K562 (cell line): ENCODE measurements at regions not wholly inside any gene's neighbourhood (a gene's known extent, or its start where the extent isn't known, plus 50 kb on each side); places are given as distances from the start of the nearest gene placed in this dataset.

Experiments used
- JUN ChIP-seq, 2 experiments: sonication (generic) in 1 of 2; formaldehyde crosslinking in 1 of 2; IDR thresholded peaks; 2 replicates each; pipeline versions ENCODE4 v1.6.1 to v1.8.0; 2012 to 2022; ENCODE audit warnings: borderline replicate concordance in 2 of 2, mild to moderate bottlenecking in 2 of 2, improper control_type of control experiment in 1 of 2, low read depth in 1 of 2, low read length in 1 of 2, missing genetic modification reagents in 1 of 2
- REST ChIP-seq, 2 experiments: fragments of 450-650 bp; formaldehyde crosslinking in 1 of 2; IDR thresholded peaks; 2 replicates each; pipeline versions ENCODE4 v1.4.0 to v1.6.1; 2014 to 2020; ENCODE audit warnings: mild to moderate bottlenecking in 2 of 2, borderline replicate concordance in 1 of 2, low read depth in 1 of 2

GRCh38 chr2:224284134-224284946 is 117.6 kb downstream of the FAM124B start (continued):
- TF ChIP-seq REST (IDR thresholded peaks at IDR 0.05; ENCODE audit: borderline replicate concordance) (peak; percentile 79; the same call in 1 of the 2 replicates), REST (CRISPR knock-in tag; IDR thresholded peaks at IDR 0.05; ENCODE audit: low read depth) (no peak), JUN (IDR thresholded peaks at IDR 0.05; ENCODE audit: borderline replicate concordance, low read depth, low read length) (no peak), JUN (CRISPR knock-in tag; IDR thresholded peaks at IDR 0.05; ENCODE audit: borderline replicate concordance) (no peak)
